Right cardiac atrium (tissue), 5 donors: ENCODE measurements at regions not wholly inside any gene's neighbourhood (a gene's known extent, or its start where the extent isn't known, plus 50 kb on each side); places are given as distances from the start of the nearest gene placed in this dataset.

ENCODE experiments used
- ATAC-seq, 2 donors: fragments of 200-7000 bp; cut with Tn5 transposase; one replicate each; pipeline versions ENCODE4 v1.8.0 to v1.9.1; 2020; ENCODE audit warnings: moderate library complexity in 2 of 2, mild to moderate bottlenecking in 1 of 2
- DNase-seq, 3 donors: peaks; one replicate each; pipeline ENCODE4 v3.0.0-alpha.2; 2020
- H3K27ac ChIP-seq: one replicate; pipeline ENCODE4 v1.5.1; 2013; ENCODE audit warnings: mild to moderate bottlenecking, low read length, control low read depth, moderate library complexity
- H3K27me3 ChIP-seq: one replicate; pipeline ENCODE4 v1.6.1; 2013; ENCODE audit not compliant: control insufficient read depth, insufficient read depth
- H3K4me1 ChIP-seq: one replicate; pipeline ENCODE4 v1.6.1; 2013; ENCODE audit warnings: low read length; ENCODE audit not compliant: control insufficient read depth, insufficient read depth
- H3K4me3 ChIP-seq: one replicate; pipeline ENCODE4 v1.5.1; 2013; ENCODE audit warnings: low read length, control low read depth
- H3K9me3 ChIP-seq: one replicate; pipeline ENCODE4 v1.6.1; 2013; ENCODE audit warnings: low read length; ENCODE audit not compliant: control insufficient read depth
- WGBS: extraction: QIAGEN DNeasy Blood & Tissue Kit; methylation state at CpG from one replicate; pipeline ENCODE4 v1.1.7; 2013; 5-methylcytosine and 5-hydroxymethylcytosine counted together
- intact Hi-C, 4 donors: fragments of 100-400 bp; cut with DNase I; formaldehyde crosslinking; loops; one replicate each; pipeline versions ENCODE4 v1.11.0 to v1.14.0; 2022 to 2023
- donor health status: healthy with polysubstance abuse.
- donor health status: DM: no; HTN: yes; CAD: no.
- donor health status: DM: no; HTN: no; CAD: no.
- donor health status: DM: no; HTN: yes; CAD: no; lungs with severe emphysema.
- donor health status: DM: yes; HTN: yes; CAD: no.

- Histone ChIP-seq H3K4me3 (no peak overlapping the region), H3K4me1 (no peaks in the 10 kb centered on the region), H3K9me3 (no peaks in the 10 kb centered on the region), H3K27ac (no peak overlapping the region), H3K27me3 (no peaks in the 10 kb centered on the region)
- intact Hi-C loops, result no loop called here
- 61% methylated on average over 12 of the region's 12 CpGs for WGBS
- ATAC-seq (no peak), DNase-seq (no peak)
Measured at GRCh38 chr5:167820101-167820990, 471.1 kb upstream of the WWC1 start.

DNA sequence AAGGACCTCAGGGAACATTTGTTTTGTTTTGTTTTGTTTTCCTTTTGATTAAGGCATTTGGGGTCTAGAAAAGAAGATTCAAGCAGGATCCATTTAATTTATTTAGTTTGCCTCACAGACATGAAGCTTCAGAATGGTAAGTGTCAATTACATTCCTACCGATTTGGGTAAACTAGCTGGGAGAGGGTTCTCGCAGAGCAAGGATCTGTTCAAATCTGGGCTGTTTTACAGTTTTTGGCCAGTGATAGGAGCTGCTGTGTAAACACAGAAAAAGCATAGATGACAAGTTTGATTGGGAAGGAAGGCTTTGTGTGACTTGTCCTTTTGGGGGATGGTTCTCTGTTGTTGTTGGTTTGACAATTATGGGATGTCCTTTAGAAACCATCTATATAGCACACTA is 470.3 kb upstream of the WWC1 start:
- Histone ChIP-seq H3K4me1 (no peaks in the 10 kb centered on the region), H3K27ac (no peak overlapping the region), H3K4me3 (no peak overlapping the region), H3K27me3 (no peaks in the 10 kb centered on the region), H3K9me3 (no peaks in the 10 kb centered on the region)
- DNase-seq (no peak), ATAC-seq (no peak)
- 56% methylated on average over 2 of the region's 2 CpGs for WGBS
- intact Hi-C loops, result no loop called here

DNA sequence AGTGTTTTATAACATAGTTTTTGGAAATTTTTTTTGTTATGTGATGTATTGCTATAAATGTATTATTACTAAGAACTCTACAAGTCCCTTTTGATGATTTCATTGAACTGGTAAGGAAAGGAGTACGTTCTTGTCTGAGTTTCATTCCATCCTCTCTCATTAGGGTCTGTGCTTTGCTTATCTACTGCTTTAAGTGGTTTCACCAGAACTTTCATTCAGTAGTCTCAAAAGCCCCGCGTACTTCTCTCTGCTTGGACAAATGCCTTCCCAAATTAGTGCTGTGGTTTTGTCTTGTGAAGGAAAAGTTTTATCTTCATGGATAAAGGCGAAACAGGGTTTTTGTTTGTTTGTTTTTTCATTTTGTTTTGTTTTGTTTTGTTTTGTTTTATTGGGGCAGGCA is 469.8 kb upstream of the WWC1 start:
- 54% methylated on average over 4 of the region's 4 CpGs for WGBS
- intact Hi-C loops, result no loop called here
- Histone ChIP-seq H3K27me3 (no peaks in the 10 kb centered on the region), H3K9me3 (no peaks in the 10 kb centered on the region), H3K27ac (no peak overlapping the region), H3K4me3 (no peak overlapping the region), H3K4me1 (no peaks in the 10 kb centered on the region)
- DNase-seq, result no peak
- ATAC-seq, result no peak

DNA sequence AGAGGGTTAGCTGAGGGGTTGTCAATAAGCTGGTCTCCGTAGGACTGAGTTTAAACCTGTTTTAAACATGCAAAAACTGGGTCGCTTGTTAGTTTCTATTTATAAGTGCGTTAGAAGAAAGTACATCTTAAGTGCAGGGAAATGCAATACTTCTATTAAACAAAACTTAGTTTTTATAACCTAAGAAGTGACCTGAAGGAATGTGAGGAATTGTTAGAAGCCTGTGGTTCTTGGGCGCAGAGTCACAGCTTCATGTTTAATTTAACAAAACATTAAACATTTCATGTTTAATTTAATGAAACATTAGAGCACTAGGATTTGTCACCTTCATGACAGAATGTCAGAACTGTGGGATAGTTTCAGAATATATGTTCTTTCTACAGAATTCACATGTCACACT is 469.2 kb upstream of the WWC1 start:
- no peaks in the 10 kb centered on the region for H3K9me3 ChIP-seq
- 83% methylated on average over 4 of the region's 4 CpGs for WGBS
- H3K27ac ChIP-seq, result no peak overlapping the region
- intact Hi-C loops, result no loop called here
- H3K4me1 ChIP-seq, result no peaks in the 10 kb centered on the region
- ATAC-seq (no peak), DNase-seq (no peak)
- no peaks in the 10 kb centered on the region for H3K27me3 ChIP-seq
- no peak overlapping the region for H3K4me3 ChIP-seq

DNA sequence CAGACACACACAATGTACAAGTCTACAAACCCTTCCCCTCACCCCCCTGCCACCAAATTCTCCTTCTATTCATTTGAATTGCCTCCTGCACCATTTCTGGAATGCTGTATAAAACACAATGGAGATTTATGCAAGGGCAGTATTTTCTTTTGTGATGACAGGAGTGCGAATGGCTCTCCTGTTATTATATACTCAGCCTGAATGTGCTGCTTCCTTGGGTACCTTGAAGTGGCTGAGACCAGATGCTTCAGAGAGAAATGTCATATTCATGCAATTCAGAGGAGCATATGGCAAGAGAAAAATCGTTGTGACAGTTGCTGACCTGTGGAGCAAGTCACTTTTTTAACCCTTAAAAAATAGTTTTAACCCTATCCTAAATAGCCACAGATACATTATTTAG is 468.0 kb upstream of the WWC1 start:
- Histone ChIP-seq H3K4me1 (no peaks in the 10 kb centered on the region), H3K4me3 (no peak overlapping the region), H3K27ac (no peak overlapping the region), H3K27me3 (no peaks in the 10 kb centered on the region), H3K9me3 (no peaks in the 10 kb centered on the region)
- WGBS, result 70% methylated on average over 2 of the region's 2 CpGs
- intact Hi-C loops, result no loop called here
- DNase-seq (no peak), ATAC-seq (no peak)

DNA sequence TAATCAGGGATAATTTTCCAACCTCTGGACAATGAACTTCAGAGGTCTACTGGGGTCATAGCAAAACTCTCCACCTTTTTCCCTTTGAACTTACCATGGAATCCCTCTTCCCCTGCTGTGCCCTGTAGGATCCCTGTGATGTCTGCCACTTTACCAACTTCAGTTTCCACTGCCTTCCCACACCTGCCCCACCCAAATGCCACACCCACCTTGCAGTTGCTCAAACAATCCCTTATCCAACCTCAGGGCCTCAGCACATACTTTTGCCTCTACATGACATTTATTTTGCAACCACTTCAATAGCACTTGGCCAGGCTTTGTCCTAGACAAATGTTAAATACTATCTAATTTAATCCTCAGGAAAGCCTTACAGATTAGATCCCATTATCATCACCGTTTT is 463.7 kb upstream of the WWC1 start:
- intact Hi-C loops, result no loop called here
- no peaks in the 10 kb centered on the region for H3K4me1 ChIP-seq
- no peak for DNase-seq
- H3K27me3 ChIP-seq, result no peaks in the 10 kb centered on the region
- no peak for ATAC-seq
- 50% methylated on average over 1 of the region's 1 CpG for WGBS
- H3K27ac ChIP-seq, result no peak overlapping the region
- no peak overlapping the region for H3K4me3 ChIP-seq
- no peaks in the 10 kb centered on the region for H3K9me3 ChIP-seq

GRCh38 chr5:167831754-167832504 is 459.5 kb upstream of the WWC1 start:
- intact Hi-C loops, result no loop called here
- ATAC-seq, result no peak
- Histone ChIP-seq H3K27me3 (no peaks in the 10 kb centered on the region), H3K9me3 (no peaks in the 10 kb centered on the region), H3K27ac (no peak overlapping the region), H3K4me3 (no peak overlapping the region), H3K4me1 (peaks cover 1% of the 10 kb centered on the region)
- WGBS, result 85% methylated on average over 8 of the region's 8 CpGs
- no peak for DNase-seq

DNA sequence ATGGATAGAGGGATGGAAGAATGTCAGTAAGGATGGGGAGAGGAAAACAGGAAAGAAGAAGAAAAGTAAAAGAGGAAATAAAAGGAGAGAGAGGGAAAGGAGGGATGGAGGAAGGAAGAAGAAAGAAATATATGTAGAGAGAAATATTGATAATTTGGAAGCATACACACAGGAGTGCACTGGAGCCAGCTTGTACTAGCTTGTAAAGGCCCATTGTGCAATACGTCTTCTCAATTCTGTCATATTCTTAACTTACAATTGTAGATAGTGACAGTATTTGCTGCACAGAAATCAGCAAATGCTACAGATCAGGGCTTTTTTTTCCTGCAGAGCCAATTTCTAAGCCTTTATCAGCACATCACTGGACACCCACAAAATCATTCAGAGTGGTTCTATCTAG is 458.8 kb upstream of the WWC1 start:
- WGBS, result 0% methylated on average over 1 of the region's 1 CpG
- Histone ChIP-seq H3K9me3 (no peaks in the 10 kb centered on the region), H3K27me3 (no peaks in the 10 kb centered on the region), H3K4me1 (peaks cover 1% of the 10 kb centered on the region), H3K4me3 (no peak overlapping the region), H3K27ac (no peak overlapping the region)
- DNase-seq (no peak), ATAC-seq (no peak)
- intact Hi-C loops, result no loop called here

DNA sequence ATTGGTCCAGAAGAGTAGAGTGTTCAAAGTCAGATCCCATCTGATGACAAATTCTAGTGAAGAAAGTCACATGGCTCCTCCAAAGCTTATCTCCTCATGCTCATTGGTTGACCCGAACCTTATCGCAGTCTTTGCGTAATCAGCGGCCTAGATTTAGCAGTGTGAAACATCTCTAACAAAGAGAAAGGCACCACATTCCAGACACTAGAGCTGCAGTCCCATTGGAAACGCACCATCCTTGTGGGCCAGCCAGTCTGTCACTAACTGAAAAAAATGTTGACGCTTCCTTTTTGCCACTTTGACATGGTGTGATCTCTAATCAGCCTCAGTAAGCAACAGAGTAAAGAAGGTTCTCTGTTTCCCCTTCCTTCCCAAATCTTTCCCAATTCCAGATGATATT is 458.0 kb upstream of the WWC1 start:
- no peak for DNase-seq
- intact Hi-C loops, result no loop called here
- no peak overlapping the region for H3K27ac ChIP-seq
- H3K4me3 ChIP-seq, result no peak overlapping the region
- no peaks in the 10 kb centered on the region for H3K9me3 ChIP-seq
- 67% methylated on average over 6 of the region's 6 CpGs for WGBS
- no peaks in the 10 kb centered on the region for H3K27me3 ChIP-seq
- peak in 1 of 2 donors; percentile 37 for ATAC-seq
- peaks cover 1% of the 10 kb centered on the region for H3K4me1 ChIP-seq

GRCh38 chr5:167835146-167835545 is 456.3 kb upstream of the WWC1 start:
- 62% methylated on average over 1 of the region's 1 CpG for WGBS

DNA sequence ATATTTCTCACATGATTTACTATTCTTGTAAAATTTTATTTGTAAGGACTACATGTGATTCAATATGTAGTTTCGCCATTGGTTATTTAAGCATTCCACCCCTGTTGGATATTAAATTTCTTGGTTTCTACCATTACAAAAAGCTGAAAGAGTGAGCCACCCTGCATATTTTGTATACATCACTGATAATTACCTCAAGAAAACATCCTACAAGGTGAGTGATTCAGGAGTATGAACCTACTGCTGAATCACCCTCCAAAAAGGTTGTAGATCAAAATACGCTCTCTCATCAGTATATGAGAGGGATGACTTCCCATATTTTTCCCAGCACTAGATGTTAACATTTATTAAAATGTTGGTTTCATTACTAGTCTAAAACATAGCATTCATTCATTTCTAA is 454.3 kb upstream of the WWC1 start:
- Histone ChIP-seq H3K27me3 (no peaks in the 10 kb centered on the region), H3K27ac (no peak overlapping the region), H3K4me1 (peaks cover 1% of the 10 kb centered on the region), H3K9me3 (no peaks in the 10 kb centered on the region), H3K4me3 (no peak overlapping the region)
- DNase-seq (no peak), ATAC-seq (no peak)
- intact Hi-C loops, result no loop called here
- WGBS, result 94% methylated on average over 2 of the region's 2 CpGs

More at GRCh38 chr5:167835146-167835545, 456.3 kb upstream of the WWC1 start:
- H3K27me3 ChIP-seq, result no peaks in the 10 kb centered on the region
- no peak overlapping the region for H3K4me3 ChIP-seq
- H3K4me1 ChIP-seq, result peaks cover 1% of the 10 kb centered on the region
- DNase-seq (no peak), ATAC-seq (no peak)
- no peak overlapping the region for H3K27ac ChIP-seq
- intact Hi-C loops, result no loop called here
- H3K9me3 ChIP-seq, result no peaks in the 10 kb centered on the region
